WTC11 (cell line): ENCODE measurements at regions not wholly inside any gene's neighbourhood (a gene's known extent, or its start where the extent isn't known, plus 50 kb on each side); places are given as distances from the start of the nearest gene placed in this dataset.

ENCODE experiments used
- ATAC-seq: fragments of 200-7000 bp; cut with Tn5 transposase; 2 replicates; pipeline ENCODE4 v1.10.0; 2021; ENCODE audit warnings: mild to moderate bottlenecking, moderate library complexity
- CTCF ChIA-PET: fragments of 300-600 bp; sonication (Branson Sonifier 250); formaldehyde crosslinking; loops from one replicate; lab custom pipeline; 2021; ENCODE audit warnings: antibody characterized with exemption; lab: Charles Lee
- POLR2A ChIA-PET: fragments of 350-600 bp; sonication (Branson Sonifier 250); formaldehyde crosslinking; loops from one replicate; lab custom pipeline; 2021; ENCODE audit warnings: antibody characterized with exemption; lab: Charles Lee
- DNase-seq: peaks from one replicate; pipeline ENCODE4 v3.0.0; 2021; ENCODE audit warnings: low spot score
- H3K27ac Mint-ChIP-seq: 2 replicates; pipeline ENCODE4 v1.8.0; 2021; ENCODE audit warnings: mixed read lengths
- H3K27me3 Mint-ChIP-seq: 2 replicates; pipeline ENCODE4 v1.8.0; 2021; ENCODE audit warnings: low read depth, mild to moderate bottlenecking, moderate library complexity, mixed read lengths
- H3K36me3 Mint-ChIP-seq: 2 replicates; pipeline ENCODE4 v1.8.0; 2021; ENCODE audit warnings: mixed read lengths
- H3K4me1 Mint-ChIP-seq: 2 replicates; pipeline ENCODE4 v1.8.0; 2022; ENCODE audit warnings: mixed read lengths
- H3K4me3 Mint-ChIP-seq: 2 replicates; pipeline ENCODE4 v1.8.0; 2021; ENCODE audit warnings: mild to moderate bottlenecking, moderate library complexity, mixed read lengths
- H3K9me3 Mint-ChIP-seq: 2 replicates; pipeline ENCODE4 v1.8.0; 2021; ENCODE audit warnings: mixed read lengths
- CREM ChIP-seq: sonication (generic); formaldehyde crosslinking; IDR thresholded peaks from 2 replicates; pipeline ENCODE4 v1.8.1; 2022; ENCODE audit warnings: mild to moderate bottlenecking, missing genetic modification reagents, moderate library complexity
- ELF4 ChIP-seq: sonication (generic); formaldehyde crosslinking; IDR thresholded peaks from 2 replicates; pipeline ENCODE4 v1.8.1; 2022; ENCODE audit warnings: low read depth, mild to moderate bottlenecking, moderate library complexity, missing genetic modification reagents
- HMGA2 ChIP-seq: fragments of 250-450 bp; sonication (Bioruptor Pico); IDR thresholded peaks from 2 replicates; pipeline ENCODE4 v1.4.0; 2021; ENCODE audit warnings: mild to moderate bottlenecking, moderate library complexity
- HMGXB4 ChIP-seq: sonication (generic); formaldehyde crosslinking; IDR thresholded peaks from 2 replicates; pipeline ENCODE4 v1.8.1; 2023; ENCODE audit warnings: mild to moderate bottlenecking, moderate library complexity, missing genetic modification reagents
- OVOL2 ChIP-seq: fragments of 250-450 bp; sonication (Bioruptor Pico); IDR thresholded peaks from 2 replicates; pipeline ENCODE4 v1.9.0; 2021; ENCODE audit warnings: mild to moderate bottlenecking, borderline replicate concordance
- PRRX2 ChIP-seq: fragments of 250-450 bp; sonication (Bioruptor Pico); IDR thresholded peaks from 2 replicates; pipeline ENCODE4 v1.8.0; 2021; ENCODE audit warnings: mild to moderate bottlenecking
- TEAD4 ChIP-seq: sonication (generic); formaldehyde crosslinking; IDR thresholded peaks from 2 replicates; pipeline ENCODE4 v1.8.0; 2022; ENCODE audit warnings: mild to moderate bottlenecking, missing genetic modification reagents
- TP53 ChIP-seq: sonication (generic); formaldehyde crosslinking; IDR thresholded peaks from 2 replicates; pipeline ENCODE4 v1.8.1; 2023; ENCODE audit warnings: mild to moderate bottlenecking, missing genetic modification reagents
- ZBTB43 ChIP-seq: sonication (generic); formaldehyde crosslinking; IDR thresholded peaks from 2 replicates; pipeline ENCODE4 v1.8.1; 2023; ENCODE audit warnings: mild to moderate bottlenecking, missing genetic modification reagents
- ZNF219 ChIP-seq: sonication (generic); formaldehyde crosslinking; IDR thresholded peaks from 2 replicates; pipeline ENCODE4 v1.8.0; 2023; ENCODE audit warnings: missing genetic modification reagents, mild to moderate bottlenecking, borderline replicate concordance
- ZNF317 ChIP-seq: sonication (generic); formaldehyde crosslinking; IDR thresholded peaks from 2 replicates; pipeline ENCODE4 v1.8.1; 2023; ENCODE audit warnings: low read depth, mild to moderate bottlenecking, moderate library complexity, missing genetic modification reagents, borderline replicate concordance
- ZSCAN18 ChIP-seq: fragments of 250-450 bp; sonication (Bioruptor Pico); IDR thresholded peaks from 2 replicates; pipeline ENCODE4 v2.1.2; 2022; ENCODE audit warnings: mild to moderate bottlenecking, moderate library complexity
- TF ChIP-seq, protein P1 (sequence below): fragments of 250-450 bp; sonication (Bioruptor Pico); IDR thresholded peaks from 2 replicates; pipeline ENCODE4 v1.9.0; 2021; ENCODE audit warnings: mild to moderate bottlenecking, borderline replicate concordance
- TF ChIP-seq, protein P2 (sequence below): sonication (generic); formaldehyde crosslinking; IDR thresholded peaks from 2 replicates; pipeline ENCODE4 v1.8.1; 2022; ENCODE audit warnings: mild to moderate bottlenecking, moderate library complexity, missing genetic modification reagents
- TF ChIP-seq, protein P3 (sequence below): fragments of 250-450 bp; sonication (Bioruptor Pico); IDR thresholded peaks from 2 replicates; pipeline ENCODE4 v1.9.0; 2021; ENCODE audit warnings: mild to moderate bottlenecking
- TF ChIP-seq, protein P4 (sequence below): fragments of 250-450 bp; sonication (Bioruptor Pico); IDR thresholded peaks from 2 replicates; pipeline ENCODE4 v1.9.0; 2021; ENCODE audit warnings: moderate library complexity, mild to moderate bottlenecking, inconsistent platforms, borderline replicate concordance
- TF ChIP-seq, protein P5 (sequence below): sonication (generic); formaldehyde crosslinking; IDR thresholded peaks from 2 replicates; pipeline ENCODE4 v1.8.0; 2023; ENCODE audit warnings: mild to moderate bottlenecking, missing genetic modification reagents

DNA sequence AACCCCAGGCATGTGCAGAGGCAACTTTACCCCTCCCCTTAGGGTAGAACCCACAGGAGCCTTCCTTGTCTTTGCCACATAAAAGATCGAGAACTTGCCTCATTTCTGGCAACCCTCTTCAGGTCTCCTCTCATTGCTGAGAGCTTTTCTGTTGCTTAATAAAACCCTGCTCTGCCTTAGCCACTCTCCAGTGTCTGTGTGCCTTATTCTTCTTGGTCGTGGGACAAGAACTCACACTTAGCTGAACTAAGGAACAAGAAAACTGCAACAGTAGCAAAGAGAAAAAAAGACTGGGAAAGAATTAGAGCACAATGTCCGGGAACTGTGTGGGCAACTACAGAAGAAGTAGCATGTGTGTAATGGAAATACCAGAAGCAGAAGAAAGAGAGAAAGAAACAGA is 56.2 kb upstream of the SMIM21 start:
- Mint-ChIP-seq H3K27ac (no peak overlapping the region), H3K27me3 (no peaks in the 10 kb centered on the region), H3K36me3 (peaks cover 34% of the 10 kb centered on the region), H3K4me3 (no peak overlapping the region), H3K4me1 (no peaks in the 10 kb centered on the region; the same call in 1 of the 2 replicates), H3K9me3 (peaks cover 59% of the 10 kb centered on the region)
- no peak for TF ChIP-seq ZSCAN18 (CRISPR knock-in tag)
- no peak for TF ChIP-seq CREM (CRISPR knock-in tag)
- no peak for TF ChIP-seq ELF4
- TF ChIP-seq, protein P1, sequence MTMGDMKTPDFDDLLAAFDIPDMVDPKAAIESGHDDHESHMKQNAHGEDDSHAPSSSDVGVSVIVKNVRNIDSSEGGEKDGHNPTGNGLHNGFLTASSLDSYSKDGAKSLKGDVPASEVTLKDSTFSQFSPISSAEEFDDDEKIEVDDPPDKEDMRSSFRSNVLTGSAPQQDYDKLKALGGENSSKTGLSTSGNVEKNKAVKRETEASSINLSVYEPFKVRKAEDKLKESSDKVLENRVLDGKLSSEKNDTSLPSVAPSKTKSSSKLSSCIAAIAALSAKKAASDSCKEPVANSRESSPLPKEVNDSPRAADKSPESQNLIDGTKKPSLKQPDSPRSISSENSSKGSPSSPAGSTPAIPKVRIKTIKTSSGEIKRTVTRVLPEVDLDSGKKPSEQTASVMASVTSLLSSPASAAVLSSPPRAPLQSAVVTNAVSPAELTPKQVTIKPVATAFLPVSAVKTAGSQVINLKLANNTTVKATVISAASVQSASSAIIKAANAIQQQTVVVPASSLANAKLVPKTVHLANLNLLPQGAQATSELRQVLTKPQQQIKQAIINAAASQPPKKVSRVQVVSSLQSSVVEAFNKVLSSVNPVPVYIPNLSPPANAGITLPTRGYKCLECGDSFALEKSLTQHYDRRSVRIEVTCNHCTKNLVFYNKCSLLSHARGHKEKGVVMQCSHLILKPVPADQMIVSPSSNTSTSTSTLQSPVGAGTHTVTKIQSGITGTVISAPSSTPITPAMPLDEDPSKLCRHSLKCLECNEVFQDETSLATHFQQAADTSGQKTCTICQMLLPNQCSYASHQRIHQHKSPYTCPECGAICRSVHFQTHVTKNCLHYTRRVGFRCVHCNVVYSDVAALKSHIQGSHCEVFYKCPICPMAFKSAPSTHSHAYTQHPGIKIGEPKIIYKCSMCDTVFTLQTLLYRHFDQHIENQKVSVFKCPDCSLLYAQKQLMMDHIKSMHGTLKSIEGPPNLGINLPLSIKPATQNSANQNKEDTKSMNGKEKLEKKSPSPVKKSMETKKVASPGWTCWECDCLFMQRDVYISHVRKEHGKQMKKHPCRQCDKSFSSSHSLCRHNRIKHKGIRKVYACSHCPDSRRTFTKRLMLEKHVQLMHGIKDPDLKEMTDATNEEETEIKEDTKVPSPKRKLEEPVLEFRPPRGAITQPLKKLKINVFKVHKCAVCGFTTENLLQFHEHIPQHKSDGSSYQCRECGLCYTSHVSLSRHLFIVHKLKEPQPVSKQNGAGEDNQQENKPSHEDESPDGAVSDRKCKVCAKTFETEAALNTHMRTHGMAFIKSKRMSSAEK = no peak
- TF ChIP-seq HMGXB4 (CRISPR knock-in tag) = no peak
- no peak for TF ChIP-seq OVOL2 (CRISPR knock-in tag)
- TF ChIP-seq TP53 (CRISPR knock-in tag) = no peak
- no peak for TF ChIP-seq ZNF317
- TF ChIP-seq ZNF219 = no peak
- TF ChIP-seq HMGA2 (CRISPR knock-in tag) = no peak
- TF ChIP-seq, protein P2, sequence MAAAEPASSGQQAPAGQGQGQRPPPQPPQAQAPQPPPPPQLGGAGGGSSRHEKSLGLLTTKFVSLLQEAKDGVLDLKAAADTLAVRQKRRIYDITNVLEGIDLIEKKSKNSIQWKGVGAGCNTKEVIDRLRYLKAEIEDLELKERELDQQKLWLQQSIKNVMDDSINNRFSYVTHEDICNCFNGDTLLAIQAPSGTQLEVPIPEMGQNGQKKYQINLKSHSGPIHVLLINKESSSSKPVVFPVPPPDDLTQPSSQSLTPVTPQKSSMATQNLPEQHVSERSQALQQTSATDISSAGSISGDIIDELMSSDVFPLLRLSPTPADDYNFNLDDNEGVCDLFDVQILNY (CRISPR knock-in tag) = no peak
- TF ChIP-seq TEAD4 (CRISPR knock-in tag) = no peak
- TF ChIP-seq, protein P3, sequence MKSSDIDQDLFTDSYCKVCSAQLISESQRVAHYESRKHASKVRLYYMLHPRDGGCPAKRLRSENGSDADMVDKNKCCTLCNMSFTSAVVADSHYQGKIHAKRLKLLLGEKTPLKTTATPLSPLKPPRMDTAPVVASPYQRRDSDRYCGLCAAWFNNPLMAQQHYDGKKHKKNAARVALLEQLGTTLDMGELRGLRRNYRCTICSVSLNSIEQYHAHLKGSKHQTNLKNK (CRISPR knock-in tag) = no peak
- TF ChIP-seq, protein P4, sequence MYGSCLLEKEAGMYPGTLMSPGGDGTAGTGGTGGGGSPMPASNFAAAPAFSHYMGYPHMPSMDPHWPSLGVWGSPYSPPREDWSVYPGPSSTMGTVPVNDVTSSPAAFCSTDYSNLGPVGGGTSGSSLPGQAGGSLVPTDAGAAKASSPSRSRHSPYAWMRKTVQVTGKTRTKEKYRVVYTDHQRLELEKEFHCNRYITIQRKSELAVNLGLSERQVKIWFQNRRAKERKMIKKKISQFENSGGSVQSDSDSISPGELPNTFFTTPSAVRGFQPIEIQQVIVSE = no peak
- no peak for TF ChIP-seq PRRX2
- TF ChIP-seq ZBTB43 = no peak
- TF ChIP-seq, protein P5, sequence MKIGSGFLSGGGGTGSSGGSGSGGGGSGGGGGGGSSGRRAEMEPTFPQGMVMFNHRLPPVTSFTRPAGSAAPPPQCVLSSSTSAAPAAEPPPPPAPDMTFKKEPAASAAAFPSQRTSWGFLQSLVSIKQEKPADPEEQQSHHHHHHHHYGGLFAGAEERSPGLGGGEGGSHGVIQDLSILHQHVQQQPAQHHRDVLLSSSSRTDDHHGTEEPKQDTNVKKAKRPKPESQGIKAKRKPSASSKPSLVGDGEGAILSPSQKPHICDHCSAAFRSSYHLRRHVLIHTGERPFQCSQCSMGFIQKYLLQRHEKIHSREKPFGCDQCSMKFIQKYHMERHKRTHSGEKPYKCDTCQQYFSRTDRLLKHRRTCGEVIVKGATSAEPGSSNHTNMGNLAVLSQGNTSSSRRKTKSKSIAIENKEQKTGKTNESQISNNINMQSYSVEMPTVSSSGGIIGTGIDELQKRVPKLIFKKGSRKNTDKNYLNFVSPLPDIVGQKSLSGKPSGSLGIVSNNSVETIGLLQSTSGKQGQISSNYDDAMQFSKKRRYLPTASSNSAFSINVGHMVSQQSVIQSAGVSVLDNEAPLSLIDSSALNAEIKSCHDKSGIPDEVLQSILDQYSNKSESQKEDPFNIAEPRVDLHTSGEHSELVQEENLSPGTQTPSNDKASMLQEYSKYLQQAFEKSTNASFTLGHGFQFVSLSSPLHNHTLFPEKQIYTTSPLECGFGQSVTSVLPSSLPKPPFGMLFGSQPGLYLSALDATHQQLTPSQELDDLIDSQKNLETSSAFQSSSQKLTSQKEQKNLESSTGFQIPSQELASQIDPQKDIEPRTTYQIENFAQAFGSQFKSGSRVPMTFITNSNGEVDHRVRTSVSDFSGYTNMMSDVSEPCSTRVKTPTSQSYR = no peak
- POLR2A ChIA-PET = no interaction called here
- ATAC-seq (no peak), DNase-seq (no peak)
- CTCF ChIA-PET = no interaction called here
